ENCODE measurements at regions not wholly inside any gene's neighbourhood (a gene's known extent, or its start where the extent isn't known, plus 50 kb on each side); places are given as distances from the start of the nearest gene placed in this dataset.
"Not testable (repeated sequence)": the region's sequence is repeated elsewhere in the genome, so short reads cannot be mapped to it uniquely, and the experiment has no call there.

- DNase-seq = no peak
Observed at GRCh38 chr9:71361357-71361756, 239.9 kb upstream of the TRPM3 start.

DNA sequence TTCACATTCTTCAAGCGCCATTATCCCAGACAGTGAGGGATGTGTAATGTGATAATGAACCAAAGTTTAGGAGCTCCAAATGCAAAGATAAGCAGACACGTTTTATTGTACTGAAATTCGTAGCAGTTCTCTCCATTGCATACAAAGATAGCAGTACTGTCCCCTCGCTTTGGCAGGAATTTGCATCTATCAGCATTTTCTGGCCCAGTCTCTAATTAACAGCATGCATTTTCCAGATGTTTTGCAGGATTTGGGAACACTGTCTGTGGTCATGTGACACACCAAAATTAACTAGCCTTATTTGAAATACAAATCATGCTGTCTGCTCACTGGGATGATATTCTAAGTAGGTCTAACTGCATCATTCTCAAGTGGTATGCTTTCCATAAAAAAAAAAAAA lies 235.9 kb upstream of the TRPM3 start:
- DNase-seq = no peak

DNA sequence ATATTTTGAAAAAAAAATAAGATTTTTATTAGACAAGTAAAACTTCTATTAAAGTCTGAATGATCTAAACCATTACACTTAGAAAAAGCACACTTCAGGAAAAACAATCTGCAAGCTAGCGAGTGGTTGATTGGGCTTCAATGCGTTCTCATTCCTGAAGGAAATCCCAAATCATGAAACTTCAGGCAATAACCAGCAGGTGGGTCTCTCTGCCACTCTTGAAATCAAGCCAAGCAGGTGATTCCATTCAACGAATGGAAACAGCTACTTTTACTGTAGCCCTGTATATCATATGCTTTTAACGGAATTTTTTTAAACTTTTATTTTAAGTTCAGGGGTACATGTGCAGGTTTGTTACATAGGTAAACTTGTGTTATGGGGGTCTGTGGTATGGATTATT lies 234.5 kb upstream of the TRPM3 start:
- no peak for DNase-seq

DNA sequence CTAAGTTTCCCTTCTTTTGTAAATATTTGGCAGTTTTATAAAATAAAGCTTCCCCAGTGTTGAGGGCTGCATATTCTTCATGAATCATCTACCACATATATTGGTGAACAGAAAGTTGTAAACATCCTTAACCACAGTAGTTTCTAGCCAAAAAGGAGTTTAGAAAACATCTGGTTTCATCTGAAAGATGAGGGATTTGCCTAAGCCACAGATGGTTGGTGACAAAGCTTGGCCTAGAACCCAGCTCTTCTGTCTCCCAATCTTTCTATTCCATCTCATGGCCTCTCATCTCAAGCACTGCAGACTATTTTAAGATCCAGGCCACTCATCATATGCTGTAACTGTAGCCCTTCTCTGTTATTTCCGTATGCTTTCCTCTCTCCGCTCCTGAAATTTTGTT lies 232.3 kb upstream of the TRPM3 start:
- DNase-seq = no peak

DNA sequence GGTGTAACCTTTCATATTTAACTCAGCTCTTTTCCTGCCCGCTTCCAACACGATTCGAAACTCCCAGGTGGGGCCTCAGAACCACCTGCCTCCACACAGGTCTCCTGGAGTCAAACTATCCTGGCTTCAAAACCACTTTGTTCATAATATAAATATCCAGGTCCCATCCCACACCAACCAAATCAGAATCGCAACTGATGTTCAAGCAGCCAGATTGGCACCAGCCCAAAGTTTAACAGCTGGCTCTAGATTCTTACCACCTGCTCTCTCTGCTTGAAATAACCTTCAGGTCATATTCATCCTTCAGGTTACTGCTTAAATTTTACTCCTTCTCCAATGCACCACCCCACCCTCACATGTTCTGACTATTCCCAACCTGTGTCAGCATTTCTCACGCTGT lies 231.4 kb upstream of the TRPM3 start:
- DNase-seq = no peak

DNA sequence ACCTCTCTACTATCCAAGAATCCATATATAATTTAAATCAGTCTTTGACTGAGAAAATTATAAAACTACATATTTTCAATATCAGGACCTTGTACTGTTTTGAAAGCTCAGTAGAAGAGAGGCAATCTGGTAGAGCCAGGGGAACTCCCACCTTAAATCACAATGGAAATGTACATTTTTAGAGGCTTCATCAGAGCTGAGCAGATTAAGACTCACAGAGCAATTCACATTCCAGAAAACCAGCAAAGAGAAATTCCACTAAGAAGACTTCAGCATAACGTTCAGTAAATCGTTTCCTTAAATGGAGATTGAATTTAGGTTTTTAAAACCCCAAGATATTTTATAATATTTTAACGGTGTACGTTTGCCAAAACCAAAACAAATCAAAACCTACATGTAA lies 227.8 kb upstream of the TRPM3 start:
- DNase-seq = no peak

- DNase-seq = no peak
Observed at GRCh38 chr9:71333321-71333720, 211.9 kb upstream of the TRPM3 start.

DNA sequence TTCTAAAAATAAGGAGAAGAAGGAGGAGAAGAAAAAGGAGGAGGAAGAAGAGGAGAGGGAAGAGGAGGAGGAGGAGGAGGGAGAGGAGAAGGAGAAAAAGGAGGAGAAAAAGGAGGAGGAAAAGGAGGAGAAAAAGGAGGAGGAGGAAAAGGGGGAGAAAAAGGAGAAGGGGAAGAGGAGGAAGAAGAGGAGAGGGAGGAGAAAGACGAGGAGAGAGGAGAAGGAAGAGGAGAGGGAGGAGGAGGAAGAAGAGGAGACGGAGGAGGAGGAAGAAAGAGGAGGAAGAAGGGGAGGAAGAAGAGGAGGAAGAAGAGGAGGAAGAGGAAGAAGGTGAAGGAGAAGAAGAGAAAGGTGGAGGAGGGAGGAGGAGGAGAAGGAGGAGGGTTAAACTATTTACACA lies 210.2 kb upstream of the TRPM3 start:
- no peak for DNase-seq

DNA sequence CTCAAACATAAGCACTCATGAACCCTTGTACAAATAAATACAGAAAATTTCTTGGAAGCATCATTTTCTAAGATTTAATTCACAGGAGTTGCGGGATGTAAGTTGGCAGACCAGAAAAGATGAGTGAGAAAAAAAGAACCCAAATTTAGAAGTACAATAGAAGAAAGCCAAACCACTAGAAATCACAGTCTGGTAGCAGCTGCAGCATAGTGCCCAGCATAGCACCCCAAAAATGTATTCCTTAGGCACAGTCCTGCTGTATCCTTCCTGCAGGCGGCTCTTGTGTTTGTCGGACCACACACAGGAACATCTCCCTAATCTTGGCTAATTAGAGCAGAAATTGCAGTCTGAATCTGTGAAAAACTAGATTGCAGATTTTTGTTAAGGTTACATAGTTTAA lies 208.5 kb upstream of the TRPM3 start:
- no peak for DNase-seq

GRCh38 chr9:71326360-71326759 lies 204.9 kb upstream of the TRPM3 start:
- DNase-seq = no peak

GRCh38 chr9:71323357-71323756 lies 201.9 kb upstream of the TRPM3 start:
- no peak for DNase-seq

- DNase-seq = no peak
Observed at GRCh38 chr9:71322311-71322710, 200.9 kb upstream of the TRPM3 start.

GRCh38 chr9:71308454-71308853 lies 187.0 kb upstream of the TRPM3 start:
- no peak for DNase-seq

DNA sequence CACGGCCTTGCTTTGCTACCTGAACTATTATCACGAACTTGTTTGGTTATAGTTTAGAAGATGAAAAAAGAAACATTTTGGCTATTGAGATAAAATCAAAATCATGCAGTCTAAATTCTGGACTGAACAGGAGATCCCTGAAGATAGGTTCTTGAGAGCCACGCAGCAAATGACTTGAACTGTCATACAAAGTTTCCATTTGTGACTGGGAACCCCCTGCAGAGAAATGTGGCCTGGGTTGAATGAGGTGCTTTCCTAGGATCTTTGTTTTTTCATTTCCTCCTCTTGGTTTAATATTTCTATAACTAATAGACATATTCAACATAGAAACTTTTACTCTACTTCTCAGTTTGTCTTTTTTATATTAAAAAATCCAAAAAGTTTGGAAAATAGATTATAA lies 184.7 kb upstream of the TRPM3 start:
- DNase-seq = no peak

DNA sequence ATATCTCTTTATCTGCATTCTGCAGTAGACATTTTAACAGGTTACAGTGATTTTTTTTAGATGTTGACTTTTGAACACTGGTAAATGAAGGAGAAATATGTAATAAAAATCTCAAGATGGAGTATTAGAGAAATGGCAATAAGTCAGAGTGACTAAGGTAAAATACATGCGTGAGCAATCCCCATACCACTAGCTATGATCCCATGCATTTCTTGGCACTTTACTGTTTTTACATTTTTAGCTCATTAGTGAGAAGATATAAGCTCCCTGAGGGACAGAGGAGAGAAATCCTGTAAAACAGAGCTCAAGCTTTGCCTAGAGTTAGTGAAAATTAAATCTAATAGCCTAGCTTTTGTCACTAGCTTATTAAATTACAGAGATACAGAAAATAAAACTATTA lies 181.9 kb upstream of the TRPM3 start:
- no peak for DNase-seq

DNA sequence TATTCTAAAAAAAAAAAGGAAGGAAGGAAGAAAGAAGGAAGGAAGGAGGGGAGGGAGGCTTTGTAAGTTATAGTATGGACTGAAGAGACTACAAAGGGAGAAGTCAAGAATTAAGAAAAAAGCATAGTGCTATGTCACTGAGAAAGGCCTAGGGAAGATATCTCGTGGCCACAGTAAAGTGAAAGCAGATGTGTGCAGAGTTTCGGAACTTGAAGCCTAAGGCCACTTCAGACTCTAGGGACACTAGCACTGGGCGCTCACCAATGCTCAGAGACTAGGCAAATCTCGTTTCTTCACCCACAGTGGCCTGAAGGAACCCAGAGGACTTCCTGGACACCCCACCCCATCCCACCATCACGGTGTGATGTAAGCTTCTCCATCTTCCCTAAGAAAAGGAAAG lies 181.4 kb upstream of the TRPM3 start:
- DNase-seq = no peak

- DNase-seq = no peak
Observed at GRCh38 chr9:71295928-71296327, 174.5 kb upstream of the TRPM3 start.

DNA sequence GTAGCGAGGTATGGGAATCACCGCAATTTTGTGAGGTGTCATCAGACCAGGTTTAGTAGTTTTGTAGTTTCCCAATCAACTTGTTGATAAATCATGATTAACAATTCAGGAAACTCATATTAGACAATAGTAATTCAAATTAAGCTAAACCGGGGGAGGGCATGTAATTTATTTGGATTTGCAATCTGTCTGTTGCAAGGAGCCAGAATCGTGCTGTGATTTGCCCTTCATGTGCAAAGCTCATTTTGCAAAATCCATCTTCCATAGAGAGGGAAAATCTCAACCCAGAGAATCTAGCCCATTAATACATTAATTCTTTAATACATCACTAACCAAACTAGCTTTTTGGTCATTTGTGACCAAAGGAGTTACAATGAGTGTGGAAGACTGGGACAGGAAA lies 164.7 kb upstream of the TRPM3 start:
- DNase-seq = no peak

DNA sequence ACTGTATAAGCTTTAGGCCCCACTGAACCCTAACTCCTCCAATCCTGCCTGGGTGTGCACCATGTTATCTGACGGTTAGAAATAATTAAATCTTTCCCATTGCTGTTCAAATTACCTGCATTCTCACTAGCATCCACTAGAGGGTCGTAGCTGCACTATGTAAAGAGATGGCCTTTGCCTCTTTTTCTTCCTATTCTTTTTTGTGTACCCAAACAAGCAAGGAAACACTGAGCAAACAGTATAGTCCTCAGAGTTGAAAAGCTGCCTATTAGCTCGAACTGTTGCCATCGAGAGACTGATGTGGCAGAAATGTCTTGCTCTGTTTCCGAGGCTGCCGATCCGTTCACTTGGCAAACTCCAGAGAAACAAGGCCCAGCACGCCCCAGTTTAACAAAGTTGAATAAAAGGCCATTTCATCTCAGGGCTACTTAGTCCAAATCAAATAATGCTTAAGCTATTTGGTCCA lies 163.8 kb upstream of the TRPM3 start:
- DNase-seq = no peak

DNA sequence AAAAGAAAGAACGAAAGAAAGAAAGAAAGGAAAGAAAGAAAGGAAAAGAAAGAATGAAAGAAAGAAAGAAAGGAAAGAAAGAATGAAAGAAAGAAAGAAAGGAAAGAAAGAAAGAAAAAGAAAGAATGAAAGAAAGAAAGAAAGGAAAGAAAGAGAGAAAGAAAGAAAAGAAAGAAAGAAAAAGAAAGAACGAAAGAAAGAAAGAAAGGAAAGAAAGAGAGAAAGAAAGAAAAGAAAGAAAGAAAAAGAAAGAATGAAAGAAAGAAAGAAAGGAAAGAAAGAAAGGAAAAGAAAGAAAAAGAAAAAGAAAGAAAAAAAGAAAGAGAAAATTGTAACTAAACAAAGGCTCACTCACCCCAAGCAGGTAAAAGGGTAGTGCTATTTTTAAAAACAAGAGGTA lies 160.7 kb upstream of the TRPM3 start:
- not testable (repeated sequence) for DNase-seq

- no peak for DNase-seq
Observed at GRCh38 chr9:71279151-71279739, 157.8 kb upstream of the TRPM3 start.

DNA sequence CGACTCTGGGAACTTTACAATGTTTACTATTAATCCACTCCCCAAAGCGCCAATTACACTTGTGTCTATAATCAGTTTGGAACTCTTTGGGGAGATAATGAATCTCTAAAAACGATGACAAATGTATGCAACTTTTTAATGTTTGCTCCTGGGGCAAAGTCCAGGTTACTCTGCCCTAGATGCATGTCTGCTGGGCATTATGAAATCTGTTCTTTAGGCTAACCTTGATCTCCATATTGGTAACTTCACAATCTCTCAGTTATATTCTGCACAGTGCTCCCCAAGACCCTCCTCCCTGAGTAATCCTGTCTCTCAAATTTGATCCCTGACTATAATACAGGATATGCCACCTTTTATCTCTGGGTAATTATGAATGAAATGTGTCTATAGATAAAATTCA lies 152.2 kb upstream of the TRPM3 start:
- DNase-seq = no peak

- no peak for DNase-seq
Observed at GRCh38 chr9:71271602-71272001, 150.2 kb upstream of the TRPM3 start.

- no peak for DNase-seq
Observed at GRCh38 chr9:71270554-71270953, 149.1 kb upstream of the TRPM3 start.

DNA sequence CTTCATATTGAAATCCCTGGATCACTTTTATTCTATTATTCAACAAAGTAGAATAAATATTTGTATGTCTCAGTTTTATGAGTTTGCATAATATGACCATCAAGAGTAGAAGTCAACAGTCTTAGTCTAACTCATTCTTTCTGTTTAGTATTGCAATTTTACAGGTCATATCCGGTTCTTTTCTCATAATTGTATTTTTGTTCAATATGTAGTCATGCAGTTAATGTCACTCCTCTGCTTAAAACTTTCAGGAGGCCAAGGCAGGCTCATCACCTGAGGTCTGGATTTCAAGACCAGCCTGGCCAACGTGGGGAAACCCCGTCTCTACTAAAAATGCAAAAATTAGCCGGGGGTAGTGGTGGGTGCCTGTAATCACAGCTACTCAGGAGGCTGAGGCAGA lies 148.4 kb upstream of the TRPM3 start:
- DNase-seq = no peak

Data from activated CD4-positive, CD25-positive, alpha-beta regulatory T cell (primary cell).